Smooth muscle cell (in vitro differentiated cells): ENCODE measurements at regions not wholly inside any gene's neighbourhood (a gene's known extent, or its start where the extent isn't known, plus 50 kb on each side); places are given as distances from the start of the nearest gene placed in this dataset.

Experiments used
- DNase-seq: peaks from one replicate; lab custom pipeline; 2025; ENCODE audit not compliant: unreplicated experiment; lab: John Stamatoyannopoulos, UW
- H2AFZ ChIP-seq: fragments of 200-600 bp; sonication (generic); 2 replicates; pipeline ENCODE4 v1.6.0; 2016; ENCODE audit warnings: antibody characterized with exemption, low read depth, mild to moderate bottlenecking
- H3F3A ChIP-seq: fragments of 200-600 bp; sonication (generic); 2 replicates; pipeline ENCODE4 v1.6.0; 2017; ENCODE audit warnings: antibody characterized with exemption, low read depth
- H3K27ac ChIP-seq: fragments of 200-600 bp; sonication (generic); 2 replicates; pipeline ENCODE4 v1.5.1; 2016; ENCODE audit warnings: low read depth, mild to moderate bottlenecking
- H3K27me3 ChIP-seq: fragments of 200-600 bp; sonication (generic); 2 replicates; pipeline ENCODE4 v1.6.1; 2016; ENCODE audit warnings: low read depth, mild to moderate bottlenecking
- H3K36me3 ChIP-seq: fragments of 200-600 bp; sonication (generic); 2 replicates; pipeline ENCODE4 v1.5.1; 2016; ENCODE audit warnings: low read depth
- H3K4me1 ChIP-seq: fragments of 200-600 bp; sonication (generic); 2 replicates; pipeline ENCODE4 v1.5.1; 2016; ENCODE audit warnings: low read depth
- H3K4me2 ChIP-seq: fragments of 200-600 bp; sonication (generic); 2 replicates; pipeline ENCODE4 v1.6.0; 2016; ENCODE audit warnings: mild to moderate bottlenecking
- H3K4me3 ChIP-seq: fragments of 200-600 bp; sonication (generic); 2 replicates; pipeline ENCODE4 v1.5.1; 2016; ENCODE audit warnings: mild to moderate bottlenecking
- H3K79me2 ChIP-seq: fragments of 200-600 bp; sonication (generic); 2 replicates; pipeline ENCODE4 v1.6.0; 2016; ENCODE audit warnings: low read depth, mild to moderate bottlenecking
- H3K9ac ChIP-seq: fragments of 200-600 bp; sonication (generic); 2 replicates; pipeline ENCODE4 v1.6.0; 2016; ENCODE audit warnings: low read depth
- H3K9me3 ChIP-seq: fragments of 200-600 bp; sonication (generic); replicated peaks from 2 replicates; pipeline ENCODE4 v1.5.1; 2016; ENCODE audit warnings: low read depth
- H4K20me1 ChIP-seq: fragments of 200-600 bp; sonication (generic); 2 replicates; pipeline ENCODE4 v1.6.0; 2016; ENCODE audit warnings: low read depth
- CTCF ChIP-seq: fragments of 200-600 bp; sonication (generic); IDR thresholded peaks from 2 replicates; pipeline ENCODE4 v1.5.1; 2017; ENCODE audit warnings: borderline replicate concordance, mild to moderate bottlenecking, antibody characterized with exemption; ENCODE audit not compliant: insufficient read depth, poor library complexity, severe bottlenecking
- whole genome bisulfite sequencing: methylation state at CpG from one replicate; pipeline ENCODE4 v1.1.7; 2016; ENCODE audit warnings: low lambda C conversion rate; 5-methylcytosine and 5-hydroxymethylcytosine counted together

- Histone ChIP-seq H3F3A (no peaks in the 10 kb centered on the region), H3K9ac (no peak overlapping the region), H3K4me1 (peaks cover 5% of the 10 kb centered on the region), H3K4me2 (no peak overlapping the region), H4K20me1 (no peaks in the 10 kb centered on the region), H3K36me3 (no peaks in the 10 kb centered on the region), H3K27ac (no peak overlapping the region), H3K9me3 (no peaks in the 10 kb centered on the region), H3K27me3 (no peaks in the 10 kb centered on the region), H3K79me2 (no peaks in the 10 kb centered on the region), H3K4me3 (no peak overlapping the region), H2AFZ (no peak overlapping the region)
- WGBS, result 93% methylated on average over 4 of the region's 4 CpGs
- no peak for DNase-seq
- no peak for TF ChIP-seq CTCF
Measured at GRCh38 chr3:71874618-71875017, 89.7 kb upstream of the PROK2 start.

- Histone ChIP-seq H3K36me3 (no peaks in the 10 kb centered on the region), H3K9ac (no peak overlapping the region), H4K20me1 (no peaks in the 10 kb centered on the region), H3K9me3 (no peaks in the 10 kb centered on the region), H3K27ac (no peak overlapping the region), H3K4me2 (no peak overlapping the region), H3F3A (no peaks in the 10 kb centered on the region), H3K4me3 (no peak overlapping the region), H2AFZ (no peak overlapping the region), H3K4me1 (peaks cover 5% of the 10 kb centered on the region), H3K79me2 (no peaks in the 10 kb centered on the region), H3K27me3 (no peaks in the 10 kb centered on the region)
- TF ChIP-seq CTCF, result no peak
- DNase-seq, result no peak
- WGBS, result 57% methylated on average over 10 of the region's 10 CpGs
Measured at GRCh38 chr3:71873093-71873611, 88.2 kb upstream of the PROK2 start.

- H3K27ac ChIP-seq, result no peak overlapping the region
- no peak overlapping the region for H2AFZ ChIP-seq
- no peaks in the 10 kb centered on the region for H3F3A ChIP-seq
- H3K4me2 ChIP-seq, result no peak overlapping the region
- no peaks in the 10 kb centered on the region for H3K9me3 ChIP-seq
- H3K4me3 ChIP-seq, result no peak overlapping the region
- H3K36me3 ChIP-seq, result no peaks in the 10 kb centered on the region
- 19% methylated on average over 2 of the region's 2 CpGs for WGBS
- H3K4me1 ChIP-seq, result peaks cover 5% of the 10 kb centered on the region
- no peak for TF ChIP-seq CTCF
- no peaks in the 10 kb centered on the region for H3K27me3 ChIP-seq
- H4K20me1 ChIP-seq, result no peaks in the 10 kb centered on the region
- no peaks in the 10 kb centered on the region for H3K79me2 ChIP-seq
- H3K9ac ChIP-seq, result no peak overlapping the region
- no peak for DNase-seq
Measured at GRCh38 chr3:71872256-71872655, 87.3 kb upstream of the PROK2 start.

- H3K79me2 ChIP-seq, result no peaks in the 10 kb centered on the region
- H4K20me1 ChIP-seq, result no peaks in the 10 kb centered on the region
- H3F3A ChIP-seq, result no peaks in the 10 kb centered on the region
- no peaks in the 10 kb centered on the region for H3K36me3 ChIP-seq
- no peak overlapping the region for H3K4me3 ChIP-seq
- peaks cover 5% of the 10 kb centered on the region for H3K4me1 ChIP-seq
- H2AFZ ChIP-seq, result no peak overlapping the region
- WGBS, result 77% methylated on average over 7 of the region's 7 CpGs
- no peak for DNase-seq
- no peaks in the 10 kb centered on the region for H3K9me3 ChIP-seq
- H3K27ac ChIP-seq, result no peak overlapping the region
- H3K4me2 ChIP-seq, result no peak overlapping the region
- H3K27me3 ChIP-seq, result no peaks in the 10 kb centered on the region
- H3K9ac ChIP-seq, result no peak overlapping the region
- no peak for TF ChIP-seq CTCF
Measured at GRCh38 chr3:71870966-71871512, 86.1 kb upstream of the PROK2 start.
